WTC11 (cell line): ENCODE measurements at regions not wholly inside any gene's neighbourhood (a gene's known extent, or its start where the extent isn't known, plus 50 kb on each side); places are given as distances from the start of the nearest gene placed in this dataset.

Experiments
- JUN ChIP-seq: sonication (generic); formaldehyde crosslinking; IDR thresholded peaks from 2 replicates; pipeline ENCODE4 v1.8.0; 2023; ENCODE audit warnings: mild to moderate bottlenecking, missing genetic modification reagents
- NFE2L1 ChIP-seq: sonication (generic); formaldehyde crosslinking; IDR thresholded peaks from 2 replicates; pipeline ENCODE4 v1.8.1; 2023; ENCODE audit warnings: missing genetic modification reagents
- NR2C2 ChIP-seq: sonication (generic); formaldehyde crosslinking; IDR thresholded peaks from 2 replicates; pipeline ENCODE4 v1.8.0; 2022; ENCODE audit warnings: mild to moderate bottlenecking, missing genetic modification reagents
- TEAD1 ChIP-seq: sonication (generic); formaldehyde crosslinking; IDR thresholded peaks from 2 replicates; pipeline ENCODE4 v1.8.0; 2022; ENCODE audit warnings: mild to moderate bottlenecking, missing genetic modification reagents
- TF ChIP-seq, protein P1 (sequence below): fragments of 200-600 bp; IDR thresholded peaks from 2 replicates; pipeline ENCODE4 v1.8.0; 2022; ENCODE audit warnings: antibody characterized with exemption
- TF ChIP-seq, protein P2 (sequence below): sonication (generic); formaldehyde crosslinking; IDR thresholded peaks from 2 replicates; pipeline ENCODE4 v1.8.1; 2023; ENCODE audit warnings: mild to moderate bottlenecking, missing genetic modification reagents
- TF ChIP-seq, protein P3 (sequence below): fragments of 250-450 bp; sonication (Bioruptor Pico); IDR thresholded peaks from 2 replicates; pipeline ENCODE4 v1.8.0; 2021; ENCODE audit warnings: mild to moderate bottlenecking
- TF ChIP-seq, protein P4 (sequence below): sonication (generic); formaldehyde crosslinking; IDR thresholded peaks from 2 replicates; pipeline ENCODE4 v1.8.1; 2022; ENCODE audit warnings: low read depth, mild to moderate bottlenecking, moderate library complexity, missing genetic modification reagents, borderline replicate concordance

DNA sequence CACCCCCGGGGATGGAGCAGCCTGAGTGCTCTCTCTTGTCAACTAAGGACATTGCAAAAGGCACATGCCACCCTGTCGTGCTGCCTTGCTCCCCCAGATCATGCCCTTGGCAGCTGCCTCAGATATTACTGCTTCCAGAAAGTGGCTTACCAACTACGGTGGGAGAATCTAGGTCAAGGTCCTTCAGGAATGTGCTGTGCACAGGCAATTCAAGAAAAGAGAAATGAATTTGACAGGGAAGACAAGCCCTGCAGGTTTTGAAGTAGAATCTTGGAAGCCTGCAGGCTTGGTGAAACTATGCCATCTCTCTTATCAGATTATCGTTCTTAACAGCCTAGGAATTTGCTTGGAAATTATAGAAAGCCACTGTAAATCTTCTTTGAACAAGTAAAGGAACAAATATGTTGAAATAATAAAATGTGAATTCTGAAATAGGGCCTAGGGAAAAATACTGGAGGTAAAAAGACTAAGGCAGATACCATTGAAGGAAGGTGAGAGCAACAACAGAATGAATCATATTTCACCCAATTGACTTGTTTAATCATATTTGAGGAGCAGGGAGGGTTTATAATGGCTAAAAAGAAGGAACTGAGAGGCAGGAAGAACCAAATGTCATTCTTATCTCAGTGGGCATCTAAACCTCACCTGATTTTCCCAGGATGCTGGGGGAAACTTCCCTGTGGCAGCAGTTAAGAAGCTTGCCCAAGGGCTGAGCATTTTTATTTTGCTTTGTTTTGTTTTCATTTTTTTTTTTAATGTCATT, 94.0 kb upstream of the GLS start:
- TF ChIP-seq, protein P1, sequence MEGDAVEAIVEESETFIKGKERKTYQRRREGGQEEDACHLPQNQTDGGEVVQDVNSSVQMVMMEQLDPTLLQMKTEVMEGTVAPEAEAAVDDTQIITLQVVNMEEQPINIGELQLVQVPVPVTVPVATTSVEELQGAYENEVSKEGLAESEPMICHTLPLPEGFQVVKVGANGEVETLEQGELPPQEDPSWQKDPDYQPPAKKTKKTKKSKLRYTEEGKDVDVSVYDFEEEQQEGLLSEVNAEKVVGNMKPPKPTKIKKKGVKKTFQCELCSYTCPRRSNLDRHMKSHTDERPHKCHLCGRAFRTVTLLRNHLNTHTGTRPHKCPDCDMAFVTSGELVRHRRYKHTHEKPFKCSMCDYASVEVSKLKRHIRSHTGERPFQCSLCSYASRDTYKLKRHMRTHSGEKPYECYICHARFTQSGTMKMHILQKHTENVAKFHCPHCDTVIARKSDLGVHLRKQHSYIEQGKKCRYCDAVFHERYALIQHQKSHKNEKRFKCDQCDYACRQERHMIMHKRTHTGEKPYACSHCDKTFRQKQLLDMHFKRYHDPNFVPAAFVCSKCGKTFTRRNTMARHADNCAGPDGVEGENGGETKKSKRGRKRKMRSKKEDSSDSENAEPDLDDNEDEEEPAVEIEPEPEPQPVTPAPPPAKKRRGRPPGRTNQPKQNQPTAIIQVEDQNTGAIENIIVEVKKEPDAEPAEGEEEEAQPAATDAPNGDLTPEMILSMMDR, result no peak
- TF ChIP-seq NFE2L1 (CRISPR knock-in tag) (no peak), JUN (no peak), TEAD1 (CRISPR knock-in tag) (no peak), NR2C2 (CRISPR knock-in tag) (no peak)
- TF ChIP-seq, protein P2, sequence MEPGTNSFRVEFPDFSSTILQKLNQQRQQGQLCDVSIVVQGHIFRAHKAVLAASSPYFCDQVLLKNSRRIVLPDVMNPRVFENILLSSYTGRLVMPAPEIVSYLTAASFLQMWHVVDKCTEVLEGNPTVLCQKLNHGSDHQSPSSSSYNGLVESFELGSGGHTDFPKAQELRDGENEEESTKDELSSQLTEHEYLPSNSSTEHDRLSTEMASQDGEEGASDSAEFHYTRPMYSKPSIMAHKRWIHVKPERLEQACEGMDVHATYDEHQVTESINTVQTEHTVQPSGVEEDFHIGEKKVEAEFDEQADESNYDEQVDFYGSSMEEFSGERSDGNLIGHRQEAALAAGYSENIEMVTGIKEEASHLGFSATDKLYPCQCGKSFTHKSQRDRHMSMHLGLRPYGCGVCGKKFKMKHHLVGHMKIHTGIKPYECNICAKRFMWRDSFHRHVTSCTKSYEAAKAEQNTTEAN (CRISPR knock-in tag), result no peak
- TF ChIP-seq, protein P3, sequence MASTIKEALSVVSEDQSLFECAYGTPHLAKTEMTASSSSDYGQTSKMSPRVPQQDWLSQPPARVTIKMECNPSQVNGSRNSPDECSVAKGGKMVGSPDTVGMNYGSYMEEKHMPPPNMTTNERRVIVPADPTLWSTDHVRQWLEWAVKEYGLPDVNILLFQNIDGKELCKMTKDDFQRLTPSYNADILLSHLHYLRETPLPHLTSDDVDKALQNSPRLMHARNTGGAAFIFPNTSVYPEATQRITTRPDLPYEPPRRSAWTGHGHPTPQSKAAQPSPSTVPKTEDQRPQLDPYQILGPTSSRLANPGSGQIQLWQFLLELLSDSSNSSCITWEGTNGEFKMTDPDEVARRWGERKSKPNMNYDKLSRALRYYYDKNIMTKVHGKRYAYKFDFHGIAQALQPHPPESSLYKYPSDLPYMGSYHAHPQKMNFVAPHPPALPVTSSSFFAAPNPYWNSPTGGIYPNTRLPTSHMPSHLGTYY (CRISPR knock-in tag), result no peak
- TF ChIP-seq, protein P4, sequence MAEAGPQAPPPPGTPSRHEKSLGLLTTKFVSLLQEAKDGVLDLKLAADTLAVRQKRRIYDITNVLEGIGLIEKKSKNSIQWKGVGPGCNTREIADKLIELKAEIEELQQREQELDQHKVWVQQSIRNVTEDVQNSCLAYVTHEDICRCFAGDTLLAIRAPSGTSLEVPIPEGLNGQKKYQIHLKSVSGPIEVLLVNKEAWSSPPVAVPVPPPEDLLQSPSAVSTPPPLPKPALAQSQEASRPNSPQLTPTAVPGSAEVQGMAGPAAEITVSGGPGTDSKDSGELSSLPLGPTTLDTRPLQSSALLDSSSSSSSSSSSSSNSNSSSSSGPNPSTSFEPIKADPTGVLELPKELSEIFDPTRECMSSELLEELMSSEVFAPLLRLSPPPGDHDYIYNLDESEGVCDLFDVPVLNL (CRISPR knock-in tag), result no peak
